ENCODE measurements at regions not wholly inside any gene's neighbourhood (a gene's known extent, or its start where the extent isn't known, plus 50 kb on each side); places are given as distances from the start of the nearest gene placed in this dataset.

- no peak for DNase-seq
Observed at GRCh38 chr3:127134466-127134865, 58.5 kb upstream of the PRR23E start.

DNA sequence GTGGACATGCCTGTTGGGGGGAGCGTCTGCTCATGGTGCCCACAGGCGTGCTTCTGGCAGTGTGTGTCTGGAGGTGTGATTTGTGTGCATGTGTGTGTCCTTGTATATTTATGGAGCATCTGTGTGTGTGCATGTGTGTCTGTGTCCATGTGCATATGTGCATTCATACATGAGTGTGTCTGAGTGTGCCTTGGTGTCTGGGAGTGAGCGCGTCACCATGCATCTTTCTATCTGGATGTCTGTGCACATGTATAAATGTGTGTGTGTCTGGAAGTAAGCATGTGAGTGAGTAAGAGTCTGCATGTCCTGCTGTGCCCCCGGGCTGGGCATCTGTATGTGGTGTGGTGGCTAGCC lies 58.1 kb upstream of the PRR23E start:
- no peak for DNase-seq

GRCh38 chr3:127135241-127136023 lies 57.5 kb upstream of the PRR23E start:
- peak in 26 of 56 donors; percentile 13 to 61 (median 28) for DNase-seq

DNA sequence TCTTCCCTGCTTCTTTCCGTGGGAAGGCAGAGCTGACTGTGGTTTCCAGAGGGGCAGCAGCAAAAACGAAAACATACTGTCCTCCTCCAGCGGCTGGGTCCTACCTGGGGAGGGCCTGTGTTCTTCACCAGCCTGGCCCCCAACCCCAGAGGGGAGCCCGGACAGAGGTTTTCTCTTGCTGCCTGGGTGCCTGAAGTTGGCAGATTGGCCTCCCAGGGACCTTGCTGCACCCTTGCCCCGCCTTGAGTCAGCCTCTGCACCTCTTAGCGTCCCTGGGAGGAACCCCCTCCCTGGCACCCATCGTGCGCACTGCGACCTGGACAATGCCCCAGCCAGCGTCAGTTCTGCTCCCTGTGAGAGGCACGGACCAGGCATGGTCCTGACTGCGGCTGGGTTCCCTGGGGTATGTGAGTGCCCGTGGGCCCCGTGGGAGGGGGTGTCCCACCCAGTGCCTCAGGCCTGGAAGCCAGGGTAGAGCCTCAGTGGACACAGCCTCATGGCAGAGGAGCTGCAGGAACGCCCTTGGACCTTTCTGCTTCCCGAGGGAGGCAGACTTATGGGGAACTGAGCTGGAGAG lies 56.8 kb upstream of the PRR23E start:
- DNase-seq = no peak

GRCh38 chr3:127136706-127137105 lies 56.2 kb upstream of the PRR23E start:
- no peak for DNase-seq

DNA sequence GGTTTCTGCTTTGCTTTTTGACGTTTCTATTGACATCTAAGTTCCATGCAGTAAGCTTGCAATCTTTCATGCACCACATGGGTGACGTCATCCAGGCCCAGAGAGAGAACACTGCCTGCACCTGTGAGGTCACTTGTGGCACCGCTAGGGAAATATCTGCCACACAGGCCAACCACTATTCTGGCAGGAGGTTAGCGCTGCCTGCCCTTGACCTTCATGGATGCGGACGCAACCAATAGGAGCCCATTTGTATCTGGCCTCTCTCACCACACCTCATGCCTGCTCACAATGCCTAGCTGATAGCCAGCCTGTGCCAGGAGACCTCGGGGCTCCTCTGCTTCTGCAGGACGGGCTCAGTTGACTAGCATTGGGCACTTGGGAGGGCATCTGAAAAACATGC lies 55.8 kb upstream of the PRR23E start:
- no peak for DNase-seq

- no peak for DNase-seq
Observed at GRCh38 chr3:127137757-127138536, 55.0 kb upstream of the PRR23E start.

GRCh38 chr3:127139601-127140500 lies 53.1 kb upstream of the PRR23E start:
- no peak for DNase-seq

DNA sequence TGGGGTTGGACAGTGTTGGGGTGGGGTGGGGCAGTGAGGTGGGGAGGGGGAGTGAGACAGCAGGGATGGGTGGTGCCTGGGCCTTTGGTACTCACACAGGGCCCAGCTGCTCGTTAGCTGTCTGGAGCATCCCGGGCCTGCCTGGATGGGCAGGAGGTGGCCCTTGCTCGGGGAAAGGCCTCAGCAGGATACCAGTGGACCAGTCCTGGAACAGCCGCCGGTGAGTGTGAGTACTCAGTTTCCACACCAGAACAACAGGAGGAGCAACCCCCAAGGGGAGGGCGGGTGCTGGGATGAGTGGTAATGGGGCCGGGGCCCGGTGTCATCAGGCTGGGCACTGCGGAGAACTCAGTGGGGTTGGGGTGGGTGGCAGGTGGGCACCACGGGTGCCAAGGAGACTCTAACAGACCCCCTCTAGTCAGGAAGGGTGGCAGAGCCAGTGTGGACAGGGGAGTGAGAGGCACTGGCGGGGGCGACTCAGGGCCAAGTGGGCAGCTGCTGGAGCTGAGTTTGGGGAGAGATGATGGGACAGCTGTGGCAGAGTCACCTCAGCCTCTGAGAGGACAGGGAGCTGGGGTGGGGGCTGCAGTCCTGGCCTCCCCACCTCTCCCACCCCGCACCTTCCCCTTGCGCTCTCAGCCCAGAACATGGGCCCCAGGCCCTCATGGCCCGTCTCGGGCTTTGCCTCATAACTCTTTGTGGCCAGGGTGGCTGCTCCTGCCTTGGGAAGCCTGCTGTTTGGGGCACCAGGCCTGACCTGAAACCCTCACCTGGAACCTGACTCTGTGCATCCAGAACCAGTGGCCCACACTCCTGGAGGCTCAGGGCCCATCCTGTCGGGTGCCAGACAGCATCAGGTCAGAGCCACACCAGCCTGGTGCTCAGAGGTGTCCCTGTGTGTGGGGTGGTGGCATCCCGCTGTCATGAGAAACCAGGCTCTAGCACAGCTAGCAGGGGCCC lies 52.1 kb upstream of the PRR23E start:
- no peak for DNase-seq

GRCh38 chr3:127141921-127142730 lies 50.8 kb upstream of the PRR23E start:
- no peak for DNase-seq
